Gastrocnemius medialis (tissue), 4 donors: ENCODE measurements at regions not wholly inside any gene's neighbourhood (a gene's known extent, or its start where the extent isn't known, plus 50 kb on each side); places are given as distances from the start of the nearest gene placed in this dataset.
"Not testable (repeated sequence)": the region's sequence is repeated elsewhere in the genome, so short reads cannot be mapped to it uniquely, and the experiment has no call there.

Source experiments
- POLR2A ChIP-seq, 2 donors: fragments of 450-650 bp; IDR thresholded peaks; one replicate each; pipeline ENCODE4 v1.6.1; 2017; ENCODE audit warnings: antibody characterized with exemption in 2 of 2, mild to moderate bottlenecking in 2 of 2, moderate library complexity in 2 of 2
- TF ChIP-seq, protein P1 (sequence below), 5 experiments: fragments of 450-650 bp in 3 of 5; fragments of 200-600 bp in 2 of 5; sonication (generic) in 2 of 5; IDR thresholded peaks in 4 of 5; conservative IDR thresholded peaks in 1 of 5; 1 replicate in 4 of 5; 2 replicates in 1 of 5; pipeline ENCODE4 v1.5.1; 2016 to 2019; ENCODE audit warnings: antibody characterized with exemption in 5 of 5, mild to moderate bottlenecking in 3 of 5, moderate library complexity in 3 of 5

GRCh38 chr10:9855451-9855850, 1162.2 kb upstream of the CELF2 start:
- TF ChIP-seq, protein P1, sequence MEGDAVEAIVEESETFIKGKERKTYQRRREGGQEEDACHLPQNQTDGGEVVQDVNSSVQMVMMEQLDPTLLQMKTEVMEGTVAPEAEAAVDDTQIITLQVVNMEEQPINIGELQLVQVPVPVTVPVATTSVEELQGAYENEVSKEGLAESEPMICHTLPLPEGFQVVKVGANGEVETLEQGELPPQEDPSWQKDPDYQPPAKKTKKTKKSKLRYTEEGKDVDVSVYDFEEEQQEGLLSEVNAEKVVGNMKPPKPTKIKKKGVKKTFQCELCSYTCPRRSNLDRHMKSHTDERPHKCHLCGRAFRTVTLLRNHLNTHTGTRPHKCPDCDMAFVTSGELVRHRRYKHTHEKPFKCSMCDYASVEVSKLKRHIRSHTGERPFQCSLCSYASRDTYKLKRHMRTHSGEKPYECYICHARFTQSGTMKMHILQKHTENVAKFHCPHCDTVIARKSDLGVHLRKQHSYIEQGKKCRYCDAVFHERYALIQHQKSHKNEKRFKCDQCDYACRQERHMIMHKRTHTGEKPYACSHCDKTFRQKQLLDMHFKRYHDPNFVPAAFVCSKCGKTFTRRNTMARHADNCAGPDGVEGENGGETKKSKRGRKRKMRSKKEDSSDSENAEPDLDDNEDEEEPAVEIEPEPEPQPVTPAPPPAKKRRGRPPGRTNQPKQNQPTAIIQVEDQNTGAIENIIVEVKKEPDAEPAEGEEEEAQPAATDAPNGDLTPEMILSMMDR (IDR thresholded peaks at IDR 0.05 in 4 of 5, conservative IDR thresholded peaks at IDR 0.05 in 1 of 5) = not testable (repeated sequence)
- not testable (repeated sequence) for TF ChIP-seq POLR2A (IDR thresholded peaks at IDR 0.05)
